ENCODE measurements at regions not wholly inside any gene's neighbourhood (a gene's known extent, or its start where the extent isn't known, plus 50 kb on each side); places are given as distances from the start of the nearest gene placed in this dataset.
"Not testable (repeated sequence)": the region's sequence is repeated elsewhere in the genome, so short reads cannot be mapped to it uniquely, and the experiment has no call there.

DNA sequence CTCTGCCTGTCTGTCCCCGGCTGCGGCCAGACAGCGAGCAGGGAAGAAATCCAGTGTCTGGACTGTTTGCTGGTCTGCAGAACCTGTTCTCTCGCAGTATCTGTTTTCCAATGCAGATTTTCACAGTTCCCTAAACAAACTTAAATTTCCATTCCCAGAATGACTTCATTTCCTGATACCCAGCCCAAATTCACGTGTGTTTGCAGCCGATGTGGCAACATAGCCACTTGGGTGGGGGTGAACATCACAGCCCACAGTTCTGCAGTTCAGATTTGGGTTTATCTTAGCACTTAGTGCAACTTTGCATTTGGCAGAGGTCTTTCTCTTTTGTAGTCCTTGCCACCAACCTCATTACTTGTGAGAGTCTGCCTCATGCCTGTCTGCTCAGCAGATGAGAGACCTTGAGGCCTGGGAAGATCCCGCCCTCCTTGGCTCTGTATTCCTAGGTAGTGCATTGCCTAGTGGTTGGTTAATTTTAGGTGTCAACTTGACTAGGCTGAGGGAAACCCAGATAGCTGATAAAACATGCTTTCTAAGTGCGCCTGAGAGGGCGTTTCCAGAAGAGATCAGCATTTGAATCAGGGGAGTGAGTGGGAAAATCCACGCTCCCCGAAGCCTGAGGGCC lies 122.8 kb upstream of the FAM20C start:
- not testable (repeated sequence) for DNase-seq

GRCh38 chr7:70207-70606 lies 122.2 kb upstream of the FAM20C start:
- DNase-seq, result not testable (repeated sequence)

DNA sequence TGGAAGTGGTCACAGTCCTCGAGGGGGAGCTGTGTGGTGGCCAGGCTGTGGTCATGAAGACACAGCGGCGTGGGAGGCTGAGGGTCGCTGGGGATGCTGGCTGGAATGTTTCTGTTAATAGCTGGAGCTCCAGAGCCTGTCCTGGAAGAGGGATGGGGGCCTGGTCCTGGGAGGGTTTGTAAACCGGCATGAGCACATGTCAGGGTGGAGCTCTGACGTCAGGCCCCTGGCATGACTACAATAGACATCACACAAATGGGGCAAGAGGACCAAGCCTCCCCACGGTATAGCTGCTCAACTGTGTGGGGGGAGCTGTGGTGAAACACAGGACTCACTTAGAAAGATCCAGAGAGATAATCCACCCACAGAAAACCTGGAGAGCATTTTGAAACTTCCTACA lies 121.4 kb upstream of the FAM20C start:
- DNase-seq, result not testable (repeated sequence)

GRCh38 chr7:72266-73057 lies 119.9 kb upstream of the FAM20C start:
- DNase-seq, result not testable (repeated sequence)

DNA sequence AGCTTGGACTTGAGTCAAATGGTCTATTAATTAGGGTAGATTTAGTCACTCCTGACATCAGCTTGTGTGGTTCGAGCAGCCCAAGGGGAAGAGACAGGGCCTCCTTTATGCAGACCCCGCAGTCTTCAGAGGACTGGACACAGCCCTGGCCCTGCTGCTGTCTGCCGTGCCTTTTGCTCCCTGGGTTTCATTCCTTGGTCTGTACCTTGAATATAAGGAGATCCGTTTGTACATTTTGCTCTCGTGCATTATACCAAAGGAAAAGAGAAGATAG lies 119.4 kb upstream of the FAM20C start:
- not testable (repeated sequence) for DNase-seq

DNA sequence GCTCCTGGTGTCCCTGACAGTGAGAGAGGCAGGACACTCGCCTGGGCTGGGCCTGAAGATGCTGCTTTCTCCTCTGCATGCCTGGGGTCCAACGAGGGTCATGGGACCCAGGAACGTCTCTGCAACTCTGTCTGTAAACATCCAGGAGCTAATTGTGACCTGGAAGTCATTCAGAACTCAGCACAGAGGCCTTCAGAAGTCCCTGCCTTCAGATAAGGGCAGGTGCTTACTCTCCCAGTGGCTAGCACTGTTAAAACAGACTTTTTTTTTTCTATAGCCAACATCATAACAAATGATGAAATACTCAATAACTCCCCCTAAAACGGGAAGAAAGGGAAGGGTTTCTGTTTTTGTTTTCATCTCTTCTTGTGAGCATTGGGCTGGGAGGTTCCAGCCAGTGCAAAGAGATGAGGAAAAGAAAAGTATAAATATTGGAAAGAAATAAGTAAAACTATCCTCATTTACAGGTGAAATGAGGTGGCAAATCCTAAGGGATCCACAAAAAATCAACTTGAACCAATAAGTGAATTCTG lies 118.3 kb upstream of the FAM20C start:
- DNase-seq, result not testable (repeated sequence)

GRCh38 chr7:75511-75910 lies 116.9 kb upstream of the FAM20C start:
- not testable (repeated sequence) for DNase-seq

DNA sequence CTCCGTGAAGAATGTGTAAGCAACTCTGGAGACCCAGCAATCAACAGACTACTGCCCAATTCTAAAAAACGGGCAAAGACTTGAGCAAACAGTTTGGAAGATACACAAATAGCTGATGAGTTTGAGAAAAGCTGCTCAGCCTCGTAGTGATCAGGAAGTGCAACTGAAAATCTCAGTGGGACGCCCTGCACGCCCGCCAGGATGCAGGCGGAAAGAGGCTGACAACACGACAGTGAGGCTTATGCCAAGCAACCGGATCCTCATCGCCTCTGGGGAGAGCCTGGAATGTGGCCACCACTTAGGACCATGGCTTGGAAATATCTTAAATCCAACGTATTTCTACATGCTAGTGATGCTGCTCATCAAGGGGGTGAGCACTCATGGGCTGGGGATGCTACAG lies 116.2 kb upstream of the FAM20C start:
- DNase-seq, result not testable (repeated sequence)

- DNase-seq, result not testable (repeated sequence)
Measured at GRCh38 chr7:76829-77395, 115.5 kb upstream of the FAM20C start.

DNA sequence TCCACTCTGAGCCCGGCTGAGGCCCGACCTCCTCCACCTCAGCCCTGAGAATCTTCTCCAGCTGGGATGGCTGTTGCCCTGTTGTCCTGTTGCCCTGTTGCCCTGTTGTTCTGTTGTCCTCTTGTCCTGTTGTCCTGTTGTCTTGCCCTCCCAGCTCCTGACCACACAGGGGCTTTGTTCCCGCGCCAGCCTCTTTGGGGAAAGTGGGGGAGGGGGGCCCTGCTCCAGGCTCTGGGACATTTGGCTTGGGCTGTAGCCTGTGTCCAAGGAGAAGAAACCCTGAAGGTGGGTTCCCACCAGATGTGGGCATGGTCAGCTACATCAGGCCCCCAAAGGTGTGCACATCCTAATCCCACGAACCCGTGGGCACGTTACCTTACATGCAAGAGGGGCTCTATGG lies 113.5 kb upstream of the FAM20C start:
- DNase-seq, result not testable (repeated sequence)

GRCh38 chr7:79400-80055 lies 112.8 kb upstream of the FAM20C start:
- DNase-seq, result not testable (repeated sequence)

DNA sequence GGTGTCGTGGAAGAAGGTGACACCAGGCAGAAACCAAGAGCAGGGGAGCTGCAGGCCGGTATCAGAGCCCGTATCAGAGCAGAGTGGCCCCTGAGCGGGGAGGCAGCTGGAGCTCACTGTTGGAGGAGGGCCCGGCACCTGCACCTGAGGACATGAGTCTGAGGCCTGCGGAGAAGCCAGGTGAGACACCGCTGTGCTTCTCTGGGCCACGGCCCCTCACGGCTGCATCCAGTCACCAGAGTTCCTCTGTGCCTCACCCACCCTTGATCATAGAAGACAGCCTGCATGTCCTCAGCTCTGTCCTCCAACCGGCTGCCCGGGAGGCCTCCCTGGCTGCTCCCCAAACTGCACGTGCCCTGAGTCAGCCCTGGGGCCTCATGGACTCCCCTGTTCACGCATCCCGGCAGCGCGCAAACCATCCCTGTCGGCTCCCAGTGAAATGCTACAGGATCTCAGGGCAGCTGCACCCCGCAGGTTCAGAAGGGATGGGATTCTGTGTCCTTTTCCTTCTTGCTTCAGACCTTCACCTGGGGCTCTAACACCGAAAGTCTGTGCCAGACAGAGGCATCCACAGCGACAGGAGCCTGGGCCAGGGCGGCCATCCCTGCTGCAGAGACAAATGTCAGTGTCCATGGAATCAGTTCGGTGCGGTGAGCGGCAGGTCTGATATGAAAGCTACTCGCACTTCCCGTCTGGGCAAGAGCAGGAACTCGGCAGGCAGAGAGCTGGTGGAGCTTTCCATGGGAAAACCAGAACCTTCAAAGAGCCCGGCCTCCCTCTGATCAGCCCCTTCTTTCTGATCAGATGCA lies 111.9 kb upstream of the FAM20C start:
- no peak for DNase-seq

DNA sequence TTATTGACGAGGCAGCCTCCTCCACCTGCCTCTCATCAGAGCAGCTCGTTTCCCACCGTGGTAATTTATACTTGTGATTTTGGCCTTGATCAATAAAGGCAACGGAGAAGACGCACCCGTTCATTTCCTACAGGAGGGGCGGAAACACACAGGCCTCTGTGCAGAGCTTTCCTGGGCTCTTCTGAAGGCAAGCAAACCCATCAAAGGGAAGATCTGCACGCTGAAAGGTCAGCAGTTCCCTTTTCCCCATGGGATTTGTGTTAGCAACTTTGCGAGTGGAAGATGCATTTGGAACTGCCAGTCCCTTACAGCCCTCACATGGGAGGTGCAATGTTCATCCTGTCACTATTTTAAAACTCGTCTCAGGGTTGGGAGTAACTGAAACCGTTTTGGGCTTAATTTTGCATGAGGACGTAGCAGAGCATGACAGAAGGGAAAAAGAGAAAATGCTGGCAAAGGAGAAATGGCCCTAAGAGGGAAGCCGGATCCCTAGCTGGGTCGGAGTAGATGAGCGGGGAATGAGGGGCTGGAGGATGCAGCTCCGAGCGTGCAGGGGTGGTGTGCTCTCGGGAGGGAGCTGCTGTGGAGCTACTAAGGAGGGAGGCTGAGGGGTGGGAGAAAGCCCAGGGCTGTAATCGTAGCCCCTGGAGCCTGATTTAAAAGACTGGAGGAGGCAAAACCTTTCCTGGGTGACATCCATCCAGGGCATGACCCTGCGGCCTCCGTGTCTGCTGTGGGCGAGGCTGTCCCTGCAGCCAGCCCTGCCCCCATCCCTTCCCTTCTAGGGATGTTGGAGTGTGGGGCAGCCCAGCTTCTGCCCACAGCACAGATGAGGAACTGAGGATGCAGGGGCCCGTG lies 111.1 kb upstream of the FAM20C start:
- DNase-seq, result no peak

- no peak for DNase-seq
Measured at GRCh38 chr7:81926-82756, 110.2 kb upstream of the FAM20C start.

DNA sequence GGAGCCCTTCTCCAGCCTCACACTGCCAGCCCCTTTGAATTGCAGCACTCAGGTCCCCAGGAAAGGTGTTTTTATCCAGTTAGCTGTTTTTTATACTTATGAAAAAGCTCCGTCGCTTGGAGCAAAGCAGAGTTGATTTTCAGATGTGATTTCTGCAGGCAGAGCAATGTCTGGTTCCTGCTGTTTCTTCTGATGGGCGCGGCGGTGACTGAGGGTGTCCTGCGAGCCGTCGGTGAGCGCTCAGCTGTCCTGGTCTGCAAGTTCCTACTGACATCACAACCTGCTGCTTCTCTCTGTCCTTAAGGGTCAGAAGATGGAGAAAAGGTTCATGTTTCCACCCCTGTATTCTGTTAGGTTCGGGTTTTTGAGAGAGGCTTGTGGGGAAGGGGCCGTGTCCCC lies 109.6 kb upstream of the FAM20C start:
- no peak for DNase-seq

DNA sequence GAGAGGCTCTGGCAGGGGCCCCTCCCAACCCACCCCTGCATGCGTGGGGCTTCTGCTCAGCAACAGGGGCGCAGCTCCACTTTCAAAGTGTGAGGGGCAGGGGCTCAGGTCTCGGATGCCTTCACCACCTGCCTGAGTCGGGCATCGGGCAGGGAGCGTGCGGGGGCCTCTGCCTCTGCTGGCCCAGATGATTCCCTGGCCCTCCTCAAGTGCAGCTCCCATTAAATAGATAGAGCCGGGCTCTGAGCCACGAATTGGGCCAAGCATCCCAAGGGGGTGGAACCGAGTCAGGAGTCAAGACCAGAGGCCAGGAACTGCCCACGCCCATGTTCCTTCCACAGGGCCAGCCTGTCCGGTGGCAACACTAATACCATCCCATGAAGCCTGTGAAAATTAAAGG lies 108.9 kb upstream of the FAM20C start:
- no peak for DNase-seq

- DNase-seq, result no peak
Measured at GRCh38 chr7:83861-84632, 108.3 kb upstream of the FAM20C start.

- no peak for DNase-seq
Measured at GRCh38 chr7:84633-85020, 107.7 kb upstream of the FAM20C start.

DNA sequence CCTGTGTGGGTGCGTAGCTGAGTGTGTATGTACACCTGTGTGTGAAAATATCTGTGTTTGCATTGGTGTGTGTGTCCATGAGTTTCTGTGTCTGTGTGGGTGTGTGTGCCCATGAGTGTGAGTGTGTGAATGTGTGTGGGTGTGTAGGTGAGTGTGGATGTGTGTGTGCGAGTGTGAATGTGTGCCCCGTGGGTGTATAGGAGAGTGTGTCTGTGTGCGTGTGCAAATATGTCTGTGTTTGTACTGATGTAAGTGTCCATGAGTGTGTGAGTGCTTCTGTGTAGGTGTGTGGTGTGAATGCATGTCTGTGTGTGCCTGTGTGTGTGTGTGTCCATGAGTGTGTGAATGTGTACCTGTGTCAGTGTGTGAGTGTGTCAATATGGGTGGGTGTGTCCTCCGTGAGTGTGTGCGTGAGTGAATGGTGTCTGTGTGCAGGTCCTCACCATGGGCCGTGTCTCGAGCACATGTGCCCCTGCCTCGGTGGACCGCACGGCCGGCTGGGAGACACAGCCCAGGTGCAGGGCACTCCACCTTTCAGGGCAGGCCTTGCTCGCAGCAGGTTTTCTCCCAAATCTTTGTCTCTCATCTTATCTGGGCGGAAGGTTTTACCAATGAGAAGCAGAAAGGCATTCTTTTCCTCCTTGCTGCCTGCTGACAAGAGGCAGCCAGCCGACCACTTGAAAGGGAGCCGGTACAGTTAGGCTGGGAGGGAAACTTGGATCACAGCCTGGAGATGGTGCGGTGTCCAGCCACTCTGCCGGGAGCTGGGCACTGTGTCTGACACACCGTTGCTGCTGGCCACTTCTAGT lies 107.1 kb upstream of the FAM20C start:
- peak; percentile 58 for DNase-seq
